ENCODE measurements at regions not wholly inside any gene's neighbourhood (a gene's known extent, or its start where the extent isn't known, plus 50 kb on each side); places are given as distances from the start of the nearest gene placed in this dataset.

GRCh38 chr2:16785149-16785548, 119.5 kb upstream of the CYRIA start:
- Histone ChIP-seq H3K4me1 (no peaks in the 10 kb centered on the region), H3K4me3 (no peak overlapping the region), H3K36me3 (no peaks in the 10 kb centered on the region), H3K27me3 (no peaks in the 10 kb centered on the region), H3K27ac (no peak overlapping the region), H3K9me3 (no peaks in the 10 kb centered on the region)
- no peak for DNase-seq
- WGBS, 2 donors, result 36 to 51% methylated on average over 3 of the region's 3 CpGs
- TF ChIP-seq EP300 (IDR thresholded peaks at IDR 0.05) (no peak), CTCF (IDR thresholded peaks at IDR 0.05) (no peak)
- intact Hi-C loops (cut with DNase I), result no loop called here

GRCh38 chr2:16784652-16785051, 119.0 kb upstream of the CYRIA start:
- no peak for DNase-seq
- no peak overlapping the region for H3K4me3 ChIP-seq
- intact Hi-C loops (cut with DNase I), result no loop called here
- no peaks in the 10 kb centered on the region for H3K9me3 ChIP-seq
- H3K36me3 ChIP-seq, result no peaks in the 10 kb centered on the region
- H3K27me3 ChIP-seq, result no peaks in the 10 kb centered on the region
- WGBS, 2 donors, result 80 to 86% methylated on average over 3 of the region's 3 CpGs
- TF ChIP-seq EP300 (IDR thresholded peaks at IDR 0.05), result no peak
- TF ChIP-seq POLR2AphosphoS5 (IDR thresholded peaks at IDR 0.05), result no peak
- TF ChIP-seq CTCF (IDR thresholded peaks at IDR 0.05), result no peak
- no peak for TF ChIP-seq POLR2A (IDR thresholded peaks at IDR 0.05)
- H3K4me1 ChIP-seq, result no peaks in the 10 kb centered on the region
- no peak overlapping the region for H3K27ac ChIP-seq

- intact Hi-C loops (cut with DNase I), result no loop called here
- H3K27ac ChIP-seq, result no peak overlapping the region
- 79 to 87% methylated on average over 10 of the region's 10 CpGs for WGBS, 2 donors
- no peaks in the 10 kb centered on the region for H3K4me1 ChIP-seq
- H3K27me3 ChIP-seq, result no peaks in the 10 kb centered on the region
- no peaks in the 10 kb centered on the region for H3K9me3 ChIP-seq
- H3K4me3 ChIP-seq, result no peak overlapping the region
- DNase-seq, result no peak
- no peaks in the 10 kb centered on the region for H3K36me3 ChIP-seq
- TF ChIP-seq CTCF (IDR thresholded peaks at IDR 0.05), result no peak
- TF ChIP-seq POLR2AphosphoS5 (IDR thresholded peaks at IDR 0.05), result no peak
- TF ChIP-seq EP300 (IDR thresholded peaks at IDR 0.05), result no peak
- no peak for TF ChIP-seq POLR2A (IDR thresholded peaks at IDR 0.05)
Observed at GRCh38 chr2:16777123-16777870, 111.7 kb upstream of the CYRIA start.

- no peaks in the 10 kb centered on the region for H3K27me3 ChIP-seq
- no peaks in the 10 kb centered on the region for H3K4me1 ChIP-seq
- H3K27ac ChIP-seq, result no peak overlapping the region
- H3K4me3 ChIP-seq, result no peak overlapping the region
- no peaks in the 10 kb centered on the region for H3K9me3 ChIP-seq
- H3K36me3 ChIP-seq, result no peaks in the 10 kb centered on the region
- WGBS, 2 donors, result 25 to 72% methylated on average over 1 of the region's 1 CpG
- intact Hi-C loops (cut with DNase I), result no loop called here
- no peak for TF ChIP-seq POLR2A (IDR thresholded peaks at IDR 0.05)
- TF ChIP-seq POLR2AphosphoS5 (IDR thresholded peaks at IDR 0.05), result no peak
- no peak for TF ChIP-seq CTCF (IDR thresholded peaks at IDR 0.05)
- TF ChIP-seq EP300 (IDR thresholded peaks at IDR 0.05), result no peak
- DNase-seq, result no peak
Observed at GRCh38 chr2:16775899-16776231, 110.2 kb upstream of the CYRIA start.

Measured in sigmoid colon (tissue), 6 donors.